K562 (cell line): ENCODE measurements at regions not wholly inside any gene's neighbourhood (a gene's known extent, or its start where the extent isn't known, plus 50 kb on each side); places are given as distances from the start of the nearest gene placed in this dataset.

Experiments used
- JUNB ChIP-seq: fragments of 450-650 bp; formaldehyde crosslinking; conservative IDR thresholded peaks from 2 replicates; pipeline ENCODE4 v1.4.0; 2020; ENCODE audit warnings: mild to moderate bottlenecking
- RBBP5 ChIP-seq: fragments of 200-600 bp; sonication (generic); IDR thresholded peaks from 2 replicates; pipeline ENCODE4 v1.6.1; 2012; ENCODE audit warnings: borderline replicate concordance, mild to moderate bottlenecking, low read length, control low read depth, inconsistent platforms; ENCODE audit not compliant: insufficient read depth, poor library complexity, severe bottlenecking

DNA sequence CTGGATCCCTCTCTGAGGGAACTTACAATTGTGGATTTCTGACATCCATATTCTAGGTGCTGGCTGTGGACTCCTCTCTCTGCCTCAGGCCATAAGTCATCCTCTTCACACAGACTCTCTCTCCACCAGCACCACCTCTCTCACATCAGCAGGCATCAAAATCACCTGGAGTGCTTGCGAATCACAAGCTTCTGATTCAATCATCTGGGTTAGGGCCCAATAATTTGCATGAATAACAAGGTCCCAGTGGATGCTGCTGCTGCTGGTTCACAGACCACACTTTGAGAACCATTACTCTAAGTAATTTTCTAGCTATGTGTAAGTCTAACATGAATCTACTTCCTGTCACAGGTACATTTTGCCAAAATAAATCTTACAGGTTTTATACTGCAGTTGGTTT, 214.9 kb downstream of the DSEL start:
- TF ChIP-seq JUNB (CRISPR knock-in tag) (no peak), RBBP5 (no peak)
